Stomach (tissue), 4 donors: ENCODE measurements at regions not wholly inside any gene's neighbourhood (a gene's known extent, or its start where the extent isn't known, plus 50 kb on each side); places are given as distances from the start of the nearest gene placed in this dataset.

Experiments used
- POLR2A ChIP-seq, 4 donors: fragments of 450-650 bp; IDR thresholded peaks; one replicate each; pipeline ENCODE4 v1.6.1; 2016; ENCODE audit warnings: antibody characterized with exemption in 4 of 4, control low read depth in 2 of 4, mild to moderate bottlenecking in 1 of 4, moderate library complexity in 1 of 4
- TF ChIP-seq, protein P1 (sequence below), 7 experiments: fragments of 450-650 bp in 4 of 7; fragments of 200-600 bp in 3 of 7; sonication (generic) in 3 of 7; IDR thresholded peaks; one replicate each; pipeline ENCODE4 v1.5.1; 2016 to 2019; ENCODE audit warnings: antibody characterized with exemption in 7 of 7, control low read depth in 2 of 7, mild to moderate bottlenecking in 1 of 7

DNA sequence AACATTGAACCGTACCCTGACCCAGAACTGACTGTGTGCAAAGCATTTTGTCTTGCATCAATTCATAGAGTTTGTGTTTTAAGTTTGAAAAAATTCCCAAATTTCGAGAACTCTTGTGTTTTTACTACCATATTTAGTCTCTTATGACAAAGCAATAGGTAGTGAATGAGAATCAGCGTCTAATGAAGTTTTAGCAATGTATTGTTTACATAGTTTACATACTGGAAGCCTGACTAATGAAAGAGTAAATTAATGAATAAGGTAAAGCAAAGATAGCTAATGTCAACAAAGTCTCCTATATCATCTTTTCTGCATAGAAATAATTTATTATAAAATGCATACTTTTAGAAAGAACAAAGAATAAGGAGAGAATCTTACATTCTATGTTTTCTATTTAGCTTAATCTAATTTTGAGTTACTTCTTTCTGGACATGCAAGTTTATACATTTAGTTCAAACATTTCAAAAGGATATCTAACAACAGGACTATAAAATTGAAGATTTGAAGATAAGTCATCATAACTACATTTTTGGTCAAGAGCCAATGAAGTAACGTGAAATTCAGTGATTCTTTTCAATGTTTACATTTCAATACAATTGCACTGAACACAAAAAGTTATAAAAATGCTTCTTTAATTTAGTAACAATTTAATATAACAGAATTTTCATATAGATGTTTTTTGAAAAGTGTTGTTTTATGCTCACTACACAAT is 1943.7 kb downstream of the NCAM2 start:
- TF ChIP-seq POLR2A (IDR thresholded peaks at IDR 0.05), result no peak
- TF ChIP-seq, protein P1, sequence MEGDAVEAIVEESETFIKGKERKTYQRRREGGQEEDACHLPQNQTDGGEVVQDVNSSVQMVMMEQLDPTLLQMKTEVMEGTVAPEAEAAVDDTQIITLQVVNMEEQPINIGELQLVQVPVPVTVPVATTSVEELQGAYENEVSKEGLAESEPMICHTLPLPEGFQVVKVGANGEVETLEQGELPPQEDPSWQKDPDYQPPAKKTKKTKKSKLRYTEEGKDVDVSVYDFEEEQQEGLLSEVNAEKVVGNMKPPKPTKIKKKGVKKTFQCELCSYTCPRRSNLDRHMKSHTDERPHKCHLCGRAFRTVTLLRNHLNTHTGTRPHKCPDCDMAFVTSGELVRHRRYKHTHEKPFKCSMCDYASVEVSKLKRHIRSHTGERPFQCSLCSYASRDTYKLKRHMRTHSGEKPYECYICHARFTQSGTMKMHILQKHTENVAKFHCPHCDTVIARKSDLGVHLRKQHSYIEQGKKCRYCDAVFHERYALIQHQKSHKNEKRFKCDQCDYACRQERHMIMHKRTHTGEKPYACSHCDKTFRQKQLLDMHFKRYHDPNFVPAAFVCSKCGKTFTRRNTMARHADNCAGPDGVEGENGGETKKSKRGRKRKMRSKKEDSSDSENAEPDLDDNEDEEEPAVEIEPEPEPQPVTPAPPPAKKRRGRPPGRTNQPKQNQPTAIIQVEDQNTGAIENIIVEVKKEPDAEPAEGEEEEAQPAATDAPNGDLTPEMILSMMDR (IDR thresholded peaks at IDR 0.05), result no peak
